Liver (tissue), 3 donors: ENCODE measurements at regions not wholly inside any gene's neighbourhood (a gene's known extent, or its start where the extent isn't known, plus 50 kb on each side); places are given as distances from the start of the nearest gene placed in this dataset.

Source experiments
- CTCF ChIP-seq: fragments of 150-350 bp; IDR thresholded peaks from 2 replicates; pipeline ENCODE4 v1.5.1; 2017; ENCODE audit warnings: improper control_type of control experiment, low read depth, low read length; ENCODE audit not compliant: missing input control
- RAD21 ChIP-seq, 2 donors: IDR thresholded peaks; 2 replicates each; pipeline ENCODE4 v1.6.1; 2016; ENCODE audit warnings: antibody characterized with exemption in 2 of 2, mild to moderate bottlenecking in 2 of 2
- YY1 ChIP-seq: IDR thresholded peaks from 2 replicates; pipeline ENCODE4 v1.6.1; 2016; ENCODE audit warnings: antibody characterized with exemption, mild to moderate bottlenecking
- TF ChIP-seq, protein P1 (sequence below): IDR thresholded peaks from 2 replicates; pipeline ENCODE4 v1.6.1; 2016; ENCODE audit warnings: antibody characterized with exemption
- donor health status: healthy.
- donor health status: healthy.

DNA sequence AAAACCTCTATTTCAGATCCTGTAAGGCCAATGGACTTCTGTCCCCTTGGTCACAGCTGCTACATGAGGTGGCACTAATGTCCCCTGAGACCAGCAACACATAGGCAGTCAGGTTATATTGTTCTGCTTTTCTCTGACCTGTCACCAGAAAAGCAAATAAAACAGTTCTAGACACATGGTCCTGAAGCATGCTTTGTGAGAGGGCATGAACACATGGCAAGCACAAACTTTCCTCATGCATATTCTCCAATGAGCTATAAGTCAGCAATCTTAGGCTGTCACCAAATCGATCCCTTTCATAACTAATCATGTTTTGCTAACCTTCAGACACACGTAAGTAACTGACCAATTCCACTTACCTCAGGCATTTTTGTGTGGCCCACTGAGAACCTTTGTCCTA, 225.4 kb upstream of the ZC3H12C start:
- no peak for TF ChIP-seq CTCF
- no peak for TF ChIP-seq RAD21 (IDR thresholded peaks at IDR 0.05)
- TF ChIP-seq, protein P1, sequence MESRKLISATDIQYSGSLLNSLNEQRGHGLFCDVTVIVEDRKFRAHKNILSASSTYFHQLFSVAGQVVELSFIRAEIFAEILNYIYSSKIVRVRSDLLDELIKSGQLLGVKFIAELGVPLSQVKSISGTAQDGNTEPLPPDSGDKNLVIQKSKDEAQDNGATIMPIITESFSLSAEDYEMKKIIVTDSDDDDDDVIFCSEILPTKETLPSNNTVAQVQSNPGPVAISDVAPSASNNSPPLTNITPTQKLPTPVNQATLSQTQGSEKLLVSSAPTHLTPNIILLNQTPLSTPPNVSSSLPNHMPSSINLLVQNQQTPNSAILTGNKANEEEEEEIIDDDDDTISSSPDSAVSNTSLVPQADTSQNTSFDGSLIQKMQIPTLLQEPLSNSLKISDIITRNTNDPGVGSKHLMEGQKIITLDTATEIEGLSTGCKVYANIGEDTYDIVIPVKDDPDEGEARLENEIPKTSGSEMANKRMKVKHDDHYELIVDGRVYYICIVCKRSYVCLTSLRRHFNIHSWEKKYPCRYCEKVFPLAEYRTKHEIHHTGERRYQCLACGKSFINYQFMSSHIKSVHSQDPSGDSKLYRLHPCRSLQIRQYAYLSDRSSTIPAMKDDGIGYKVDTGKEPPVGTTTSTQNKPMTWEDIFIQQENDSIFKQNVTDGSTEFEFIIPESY, result no peak
- no peak for TF ChIP-seq YY1
